Stimulated activated CD8-positive, alpha-beta memory T cell treated with anti-CD3 and anti-CD28 coated beads, Interleukin-7, amount 100 ng/mL, for 48 hours (primary cell): ENCODE measurements at regions not wholly inside any gene's neighbourhood (a gene's known extent, or its start where the extent isn't known, plus 50 kb on each side); places are given as distances from the start of the nearest gene placed in this dataset.
A peak's percentile ranks its signal among the peaks of the same experiment; 100 is the strongest.

Experiments
- DNase-seq, 2 donors: peaks; one replicate each; pipeline ENCODE4 v3.0.0-alpha.2; 2020; ENCODE audit warnings: low read depth in 1 of 2; ENCODE audit errors: extremely low read depth in 1 of 2

GRCh38 chr4:159443975-159444374 lies 341.1 kb downstream of the RAPGEF2 start:
- DNase-seq: no peak

DNA sequence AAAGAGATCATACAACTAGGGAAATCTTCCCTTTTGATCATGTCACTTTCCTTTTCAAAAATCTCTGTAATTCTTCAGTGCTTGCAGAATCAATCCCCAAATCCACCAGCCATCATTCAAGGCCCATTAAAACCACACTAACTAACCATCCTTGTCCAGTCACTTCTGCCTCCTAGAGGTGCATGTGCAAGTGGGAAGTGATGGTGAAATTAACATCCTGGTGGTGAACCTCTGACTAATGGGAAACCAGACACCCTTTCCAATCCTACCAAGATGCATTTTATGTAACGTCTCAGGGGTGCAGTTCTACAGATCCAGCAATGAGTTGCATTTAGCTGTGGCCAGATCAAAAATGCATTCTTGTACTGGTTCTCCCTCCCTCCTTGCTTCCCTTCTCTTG lies 341.8 kb downstream of the RAPGEF2 start:
- DNase-seq: no peak

- DNase-seq: no peak
These were observed 342.8 kb downstream of the RAPGEF2 start for GRCh38 chr4:159445692-159446091.

DNA sequence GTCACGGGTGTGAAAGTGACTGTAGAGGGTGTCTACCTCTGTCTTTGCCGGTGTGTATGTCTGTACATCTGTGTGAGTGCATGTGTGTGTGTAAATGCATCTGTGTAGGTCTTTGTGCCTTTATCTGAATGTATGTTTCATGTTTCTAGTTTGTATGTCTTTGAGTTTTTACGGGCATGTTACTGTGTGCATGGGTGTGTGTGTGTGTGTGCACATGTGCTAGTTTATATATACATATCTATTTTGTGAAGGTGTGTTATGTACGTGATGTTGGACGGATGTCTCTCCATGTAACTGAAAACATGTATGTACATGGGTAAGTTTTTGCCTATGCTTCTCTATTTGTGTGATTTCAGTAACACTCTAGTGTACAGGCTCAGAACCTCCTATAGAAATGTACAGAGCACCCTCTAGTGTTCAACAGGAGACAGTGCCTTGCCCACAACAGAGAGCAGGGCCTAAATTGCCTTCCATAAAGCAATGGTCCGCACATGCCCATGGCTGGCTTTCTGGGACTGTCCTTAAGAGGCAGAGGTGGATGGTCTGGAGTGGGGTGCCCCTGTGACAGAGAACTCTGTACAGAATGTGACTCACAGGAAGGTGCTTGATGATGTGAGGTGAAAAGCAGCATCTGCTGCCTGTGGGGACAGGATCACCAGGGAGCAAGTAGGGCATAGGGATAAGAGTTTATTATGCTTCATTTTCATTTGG lies 343.5 kb downstream of the RAPGEF2 start:
- no peak for DNase-seq

- no peak for DNase-seq
These were observed 344.4 kb downstream of the RAPGEF2 start for GRCh38 chr4:159447296-159447695.

- no peak for DNase-seq
These were observed 348.1 kb downstream of the RAPGEF2 start for GRCh38 chr4:159451006-159451405.

DNA sequence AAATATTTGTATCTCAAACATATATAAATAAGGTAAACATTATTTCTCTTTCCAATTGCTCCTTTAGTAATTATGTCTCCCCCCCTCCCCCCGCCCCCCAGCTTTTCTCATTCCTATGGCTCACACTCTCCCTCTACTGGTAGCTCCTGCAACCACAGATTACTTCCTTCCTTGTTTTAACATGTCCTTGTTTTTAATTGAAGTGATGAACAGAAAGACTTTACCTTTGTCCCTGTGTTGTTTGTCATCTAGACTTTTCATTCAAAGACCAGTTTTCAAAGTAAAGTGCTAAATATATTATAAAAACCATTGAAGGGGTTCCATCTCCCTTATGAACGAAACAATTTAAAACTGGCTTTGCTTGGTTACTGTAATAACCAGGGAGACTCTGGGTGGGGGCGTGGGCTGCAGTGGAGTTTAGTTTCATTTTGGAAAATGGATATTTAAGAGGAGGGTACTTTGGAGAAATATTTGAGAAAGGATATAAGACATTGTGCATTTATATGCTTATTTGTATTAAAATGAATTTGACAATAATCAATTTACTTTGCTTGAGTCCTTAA lies 352.9 kb downstream of the RAPGEF2 start:
- DNase-seq: no peak

- no peak for DNase-seq
These were observed 357.5 kb downstream of the RAPGEF2 start for GRCh38 chr4:159460371-159460770.

DNA sequence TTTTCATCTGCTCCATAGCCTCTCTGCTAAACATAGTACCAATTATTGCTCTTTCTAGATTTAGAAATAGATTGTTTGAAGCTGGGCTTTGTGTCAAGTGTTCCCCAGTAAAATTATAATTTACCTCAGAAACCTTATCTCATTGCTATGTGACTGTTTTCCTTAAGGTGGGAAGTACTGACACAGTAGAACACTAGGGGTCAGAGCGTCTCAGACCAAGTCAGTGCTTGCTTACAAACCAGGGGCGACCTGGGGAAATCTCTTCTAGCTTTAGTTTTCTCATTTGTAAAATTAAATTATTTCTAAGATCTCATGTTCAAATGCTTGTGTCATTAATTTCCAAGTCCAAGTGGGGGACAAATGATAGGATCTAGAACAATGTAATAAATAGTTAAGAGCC lies 360.4 kb downstream of the RAPGEF2 start:
- DNase-seq: no peak

DNA sequence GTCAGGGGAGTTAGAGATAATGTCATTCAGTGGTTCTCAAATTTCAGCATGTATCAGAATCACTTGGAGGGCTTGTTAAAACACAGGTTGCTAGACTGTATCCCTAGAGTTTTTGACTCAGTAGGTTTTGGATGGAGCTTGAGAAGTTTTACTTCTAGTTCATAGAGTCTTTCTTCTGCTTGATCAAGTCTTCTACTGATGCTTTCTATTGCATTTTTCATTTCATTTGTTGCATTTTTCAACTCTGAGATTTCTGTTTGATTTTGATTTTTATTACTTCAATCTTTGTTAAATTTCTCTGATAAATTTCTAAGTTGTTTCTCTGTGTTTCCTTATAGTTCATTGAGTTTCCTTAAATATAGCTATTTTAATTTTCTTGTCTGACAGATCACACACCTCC lies 361.4 kb downstream of the RAPGEF2 start:
- no peak for DNase-seq

- DNase-seq: no peak
These were observed 374.0 kb downstream of the RAPGEF2 start for GRCh38 chr4:159476886-159477285.

GRCh38 chr4:159480826-159481225 lies 377.9 kb downstream of the RAPGEF2 start:
- DNase-seq: no peak

DNA sequence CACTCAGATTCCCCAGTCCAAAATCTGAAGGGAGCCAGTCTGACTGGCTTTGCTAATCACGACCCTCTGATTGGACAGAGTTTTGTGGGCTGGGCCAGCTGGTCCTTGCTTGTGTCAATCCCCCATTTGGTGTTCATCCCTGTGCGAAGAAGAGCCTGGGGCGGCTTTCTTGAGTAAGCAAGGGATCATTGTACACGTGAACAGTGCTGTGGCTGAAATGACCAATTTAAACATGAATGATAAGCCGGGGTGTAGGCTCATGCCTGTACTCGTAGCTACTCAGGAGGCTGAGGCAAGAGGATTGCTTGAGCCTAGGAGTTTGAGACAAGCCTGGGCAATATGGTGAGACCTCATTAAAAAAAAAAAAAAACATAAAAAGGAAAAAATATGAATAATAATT lies 379.1 kb downstream of the RAPGEF2 start:
- no peak for DNase-seq

- no peak for DNase-seq
These were observed 380.4 kb downstream of the RAPGEF2 start for GRCh38 chr4:159483110-159483781.

GRCh38 chr4:159483782-159484741 lies 381.2 kb downstream of the RAPGEF2 start:
- DNase-seq: no peak

- DNase-seq: no peak
These were observed 382.0 kb downstream of the RAPGEF2 start for GRCh38 chr4:159484864-159485263.

DNA sequence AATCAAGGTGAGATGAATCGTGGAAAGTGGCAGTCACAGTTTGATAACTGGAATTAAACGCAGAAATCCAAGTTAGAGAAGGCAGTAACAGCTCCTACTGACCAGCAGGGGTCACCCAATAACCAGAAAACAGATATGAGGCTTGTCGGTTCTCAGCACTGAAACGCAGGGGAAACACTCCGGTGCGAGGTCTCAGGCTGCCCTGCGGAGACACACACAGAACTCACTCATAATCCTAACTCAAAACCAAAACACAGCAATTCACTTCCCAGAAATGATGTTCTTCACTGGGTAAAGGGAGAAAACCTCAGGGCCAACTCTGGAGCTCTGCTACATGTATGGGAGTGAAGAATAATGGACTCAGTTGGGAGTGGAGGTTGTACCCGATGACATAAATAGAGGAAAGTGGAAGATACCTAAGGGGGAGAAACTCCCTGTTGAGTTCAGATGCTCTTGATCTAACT lies 384.4 kb downstream of the RAPGEF2 start:
- peak in 1 of 2 donors; percentile 1 for DNase-seq

GRCh38 chr4:159489646-159490045 lies 386.8 kb downstream of the RAPGEF2 start:
- no peak for DNase-seq

DNA sequence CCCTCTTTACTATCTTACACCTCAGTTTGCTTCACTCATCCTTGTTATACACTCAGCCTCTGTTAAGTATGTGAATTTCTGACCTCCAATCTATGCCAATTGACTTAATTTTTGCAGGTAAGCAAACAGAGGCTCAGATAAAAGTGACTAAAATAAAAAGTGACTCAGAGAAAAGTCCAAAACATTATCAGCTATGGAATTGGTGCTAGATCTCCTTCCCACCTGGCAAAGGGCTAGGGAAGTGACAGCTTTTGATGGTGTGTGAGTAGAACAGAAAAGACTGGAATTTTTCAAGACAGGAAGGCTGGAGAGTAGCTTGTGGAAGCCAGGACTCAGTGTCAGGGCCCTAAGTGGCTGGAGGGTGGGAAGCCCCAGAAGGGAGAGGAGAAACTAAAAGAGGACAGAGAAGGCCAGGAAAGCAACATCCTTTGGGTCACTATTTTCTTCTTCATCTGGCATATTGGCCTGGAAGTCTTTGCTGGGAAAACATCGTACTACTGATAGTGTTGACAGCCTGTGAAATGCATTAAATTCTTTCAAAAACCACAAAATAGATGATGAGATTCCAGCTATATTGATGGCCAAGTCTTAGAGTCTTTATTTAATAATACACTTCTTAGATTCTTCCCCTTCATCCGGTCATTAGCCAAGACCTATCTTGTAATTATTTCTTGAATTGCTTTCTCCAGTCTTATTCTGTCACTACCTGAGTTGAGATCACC lies 392.8 kb downstream of the RAPGEF2 start:
- no peak for DNase-seq

- no peak for DNase-seq
These were observed 393.4 kb downstream of the RAPGEF2 start for GRCh38 chr4:159496248-159496647.
